Tibial nerve (tissue), 4 donors: ENCODE measurements at regions not wholly inside any gene's neighbourhood (a gene's known extent, or its start where the extent isn't known, plus 50 kb on each side); places are given as distances from the start of the nearest gene placed in this dataset.

ENCODE experiments used
- DNase-seq, 2 donors: peaks; one replicate each; pipeline ENCODE4 v3.0.0-alpha.2; 2019; ENCODE audit warnings: low spot score in 2 of 2
- H3K27ac ChIP-seq, 4 donors: fragments of 200-600 bp; sonication (generic) in 3 of 4; one replicate each; pipeline ENCODE4 v1.5.1; 2017 to 2019; ENCODE audit warnings: mild to moderate bottlenecking in 1 of 4
- H3K27me3 ChIP-seq, 2 donors: fragments of 200-600 bp; sonication (generic) in 1 of 2; one replicate each; pipeline versions ENCODE4 v1.5.1 to v1.6.0; 2017 to 2019
- H3K36me3 ChIP-seq, 3 donors: fragments of 200-600 bp; sonication (generic); one replicate each; pipeline ENCODE4 v1.5.1; 2018 to 2019
- H3K4me1 ChIP-seq, 4 donors: fragments of 200-600 bp; sonication (generic) in 3 of 4; one replicate each; pipeline ENCODE4 v1.5.1; 2017 to 2019
- H3K4me3 ChIP-seq, 4 donors: fragments of 200-600 bp; sonication (generic) in 3 of 4; one replicate each; pipeline ENCODE4 v1.5.1; 2017 to 2019; ENCODE audit warnings: mild to moderate bottlenecking in 1 of 4, moderate library complexity in 1 of 4
- H3K9me3 ChIP-seq, 4 donors: fragments of 200-600 bp; sonication (generic) in 3 of 4; one replicate each; pipeline ENCODE4 v1.5.1; 2017 to 2019
- CTCF ChIP-seq, 5 experiments: fragments of 200-600 bp in 3 of 5; fragments of 450-650 bp in 2 of 5; sonication (generic) in 3 of 5; IDR thresholded peaks; one replicate each; pipeline ENCODE4 v1.5.1; 2016 to 2019; ENCODE audit warnings: antibody characterized with exemption in 5 of 5, mild to moderate bottlenecking in 3 of 5, moderate library complexity in 2 of 5
- EP300 ChIP-seq, 2 donors: sonication (generic); formaldehyde crosslinking; IDR thresholded peaks; one replicate each; pipeline ENCODE4 v1.6.1; 2017; ENCODE audit warnings: antibody characterized with exemption in 2 of 2, mild to moderate bottlenecking in 1 of 2
- POLR2A ChIP-seq, 2 donors: fragments of 450-650 bp; IDR thresholded peaks; one replicate each; pipeline ENCODE4 v1.6.1; 2017; ENCODE audit warnings: antibody characterized with exemption in 2 of 2, mild to moderate bottlenecking in 2 of 2, moderate library complexity in 2 of 2
- WGBS, 2 donors: methylation state at CpG; one replicate each; pipeline ENCODE4 v1.1.5; 2018; 5-methylcytosine and 5-hydroxymethylcytosine counted together

- Histone ChIP-seq H3K36me3 (no peaks in the 10 kb centered on the region), H3K9me3 (peaks cover 0 to 13% (median 0%) of the 10 kb centered on the region in 4 donors), H3K27ac (no peak overlapping the region), H3K4me1 (no peaks in the 10 kb centered on the region), H3K4me3 (no peak overlapping the region), H3K27me3 (no peaks in the 10 kb centered on the region)
- DNase-seq = no peak
- whole genome bisulfite sequencing, 2 donors = 58 to 67% methylated on average over 3 of the region's 3 CpGs
- no peak for TF ChIP-seq CTCF (IDR thresholded peaks at IDR 0.05)
- no peak for TF ChIP-seq POLR2A (IDR thresholded peaks at IDR 0.05)
- no peak for TF ChIP-seq EP300 (IDR thresholded peaks at IDR 0.05)
These were observed 243.9 kb upstream of the SMARCA2 start for GRCh38 chr9:1771094-1771789.

- no peak overlapping the region for H3K27ac ChIP-seq
- H3K9me3 ChIP-seq = peaks cover 0 to 13% (median 0%) of the 10 kb centered on the region in 4 donors
- no peak overlapping the region for H3K4me3 ChIP-seq
- no peaks in the 10 kb centered on the region for H3K27me3 ChIP-seq
- no peaks in the 10 kb centered on the region for H3K36me3 ChIP-seq
- no peaks in the 10 kb centered on the region for H3K4me1 ChIP-seq
- no peak for DNase-seq
- TF ChIP-seq EP300 (IDR thresholded peaks at IDR 0.05) = no peak
- TF ChIP-seq POLR2A (IDR thresholded peaks at IDR 0.05) = no peak
- TF ChIP-seq CTCF (IDR thresholded peaks at IDR 0.05) = no peak
These were observed 239.9 kb upstream of the SMARCA2 start for GRCh38 chr9:1775230-1775629.

GRCh38 chr9:1776668-1777067 is 238.5 kb upstream of the SMARCA2 start:
- 48 to 95% methylated on average over 1 of the region's 1 CpG for WGBS, 2 donors
- peaks cover 0 to 2% (median 0%) of the 10 kb centered on the region in 4 donors for H3K9me3 ChIP-seq
- H3K27me3 ChIP-seq = no peaks in the 10 kb centered on the region
- H3K27ac ChIP-seq = no peak overlapping the region
- no peaks in the 10 kb centered on the region for H3K4me1 ChIP-seq
- TF ChIP-seq EP300 (IDR thresholded peaks at IDR 0.05) = no peak
- TF ChIP-seq POLR2A (IDR thresholded peaks at IDR 0.05) = no peak
- TF ChIP-seq CTCF (IDR thresholded peaks at IDR 0.05) = no peak
- H3K4me3 ChIP-seq = no peak overlapping the region
- no peaks in the 10 kb centered on the region for H3K36me3 ChIP-seq
- no peak for DNase-seq

GRCh38 chr9:1791191-1791590 is 224.0 kb upstream of the SMARCA2 start:
- H3K36me3 ChIP-seq = no peaks in the 10 kb centered on the region
- H3K27ac ChIP-seq = no peak overlapping the region

More at GRCh38 chr9:1791191-1791590, 224.0 kb upstream of the SMARCA2 start:
- Histone ChIP-seq H3K4me1 (no peaks in the 10 kb centered on the region), H3K9me3 (no peaks in the 10 kb centered on the region), H3K27me3 (no peaks in the 10 kb centered on the region), H3K4me3 (no peak overlapping the region)
- WGBS, 2 donors = 90 to 93% methylated on average over 6 of the region's 6 CpGs
- DNase-seq = no peak
- TF ChIP-seq CTCF (IDR thresholded peaks at IDR 0.05) (no peak), EP300 (IDR thresholded peaks at IDR 0.05) (no peak), POLR2A (IDR thresholded peaks at IDR 0.05) (no peak)
